Astrocyte of the cerebellum (primary cell): ENCODE measurements at regions not wholly inside any gene's neighbourhood (a gene's known extent, or its start where the extent isn't known, plus 50 kb on each side); places are given as distances from the start of the nearest gene placed in this dataset.

ENCODE experiments used
- DNase-seq: peaks from one replicate; pipeline ENCODE4 v3.0.0-alpha.2; 2011; ENCODE audit warnings: low read depth
- H3K4me3 ChIP-seq: 2 replicates; pipeline ENCODE4 v1.5.1; 2011; ENCODE audit warnings: mild to moderate bottlenecking, low read depth, low read length, moderate library complexity
- CTCF ChIP-seq: IDR thresholded peaks from 2 replicates; pipeline ENCODE4 v1.5.1; 2012; ENCODE audit warnings: low read length, low read depth, moderate library complexity, mild to moderate bottlenecking; ENCODE audit errors: missing control alignments
- in situ Hi-C: cut with HindIII; loops from 2 replicates; pipeline ENCODE4 v1.10.0; 2017; ENCODE audit warnings: low sequenced_read_pairs

GRCh38 chr9:129514891-129515290 lies 106.0 kb downstream of the C9orf50 start:
- in situ Hi-C loops = no loop called here
- DNase-seq = no peak
- no peak for TF ChIP-seq CTCF
- H3K4me3 ChIP-seq = no peak overlapping the region

- no peak for TF ChIP-seq CTCF
- DNase-seq = no peak
- no peak overlapping the region for H3K4me3 ChIP-seq
- in situ Hi-C loops = no loop called here
These were observed 106.4 kb downstream of the C9orf50 start for GRCh38 chr9:129514497-129514867.

GRCh38 chr9:129513856-129514496 lies 106.9 kb downstream of the C9orf50 start:
- no peak for TF ChIP-seq CTCF
- no peak for DNase-seq
- in situ Hi-C loops = no loop called here
- no peak overlapping the region for H3K4me3 ChIP-seq

GRCh38 chr9:129513282-129513681 lies 107.6 kb downstream of the C9orf50 start:
- no peak for DNase-seq
- in situ Hi-C loops = no loop called here
- no peak overlapping the region for H3K4me3 ChIP-seq
- no peak for TF ChIP-seq CTCF

GRCh38 chr9:129511285-129511900 lies 109.5 kb downstream of the C9orf50 start:
- in situ Hi-C loops = no loop called here
- TF ChIP-seq CTCF = no peak
- no peak overlapping the region for H3K4me3 ChIP-seq
- DNase-seq = no peak

- H3K4me3 ChIP-seq = no peak overlapping the region
- in situ Hi-C loops = no loop called here
- DNase-seq = peak; percentile 77
- TF ChIP-seq CTCF = no peak
These were observed 111.4 kb downstream of the C9orf50 start for GRCh38 chr9:129509533-129509928.
